Medulla oblongata (tissue), 1 donor: ENCODE measurements at regions not wholly inside any gene's neighbourhood (a gene's known extent, or its start where the extent isn't known, plus 50 kb on each side); places are given as distances from the start of the nearest gene placed in this dataset.

Experiments
- DNase-seq: peaks from one replicate; pipeline ENCODE4 v3.0.0-alpha.2; 2015; ENCODE audit errors: extremely low spot score

GRCh38 chr5:156256642-156257041, 70.3 kb upstream of the SGCD start:
- no peak for DNase-seq

GRCh38 chr5:156258934-156259333, 68.0 kb upstream of the SGCD start:
- no peak for DNase-seq

GRCh38 chr5:156259618-156260017, 67.3 kb upstream of the SGCD start:
- DNase-seq: no peak

GRCh38 chr5:156261275-156261939, 65.6 kb upstream of the SGCD start:
- no peak for DNase-seq

- DNase-seq: no peak
Measured at GRCh38 chr5:156271569-156271968, 55.4 kb upstream of the SGCD start.

- no peak for DNase-seq
Measured at GRCh38 chr5:156272139-156272538, 54.8 kb upstream of the SGCD start.

- no peak for DNase-seq
Measured at GRCh38 chr5:156273325-156273724, 53.6 kb upstream of the SGCD start.

GRCh38 chr5:156274453-156274852, 52.5 kb upstream of the SGCD start:
- DNase-seq: no peak
